ENCODE measurements at regions not wholly inside any gene's neighbourhood (a gene's known extent, or its start where the extent isn't known, plus 50 kb on each side); places are given as distances from the start of the nearest gene placed in this dataset.

DNA sequence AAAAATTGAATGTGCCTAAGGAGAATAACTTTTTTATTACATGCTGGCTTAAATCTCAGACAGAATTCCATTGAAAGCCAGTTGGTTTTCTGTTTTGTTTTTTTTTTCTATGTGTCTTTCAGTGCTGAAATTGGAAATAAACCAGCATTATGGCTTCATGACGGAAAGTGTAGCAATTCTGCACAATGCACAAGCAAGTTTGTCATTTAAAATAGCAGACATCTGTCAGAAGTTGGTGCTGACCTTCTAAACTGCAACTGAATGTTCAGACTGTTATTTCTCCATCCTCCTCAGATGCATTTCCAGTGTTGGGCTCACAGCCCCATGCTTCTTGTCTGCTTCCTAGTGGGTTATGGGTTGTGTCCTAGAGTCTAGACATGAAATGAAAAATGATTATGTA is 107.2 kb upstream of the LIMCH1 start:
- no peaks in the 10 kb centered on the region for H3K9me3 ChIP-seq (replicated peaks; ENCODE audit: control insufficient read depth, insufficient read depth, low read length)
- peaks cover 18 to 43% of the 10 kb centered on the region in 2 experiments for H3K27me3 ChIP-seq (ENCODE audit: control insufficient read depth in 2 of 2, insufficient read depth in 2 of 2, low read length in 2 of 2)
- dilution Hi-C loops (cut with MboI; ENCODE audit: extremely low pct_ligation_motif_present, low sequenced_read_pairs) (no loop called here), intact Hi-C loops (cut with micrococcal nuclease) (loop anchor here (5.0 kb wide), 1 partner anchor 148 kb away; no protein-coding TSS in a partner anchor)
- BruUV-seq (replicated peaks), result no TSS peak
- no peak overlapping the region for H3K4me2 ChIP-seq (ENCODE audit: insufficient read depth, low read length)
- peaks cover 26% of the 10 kb centered on the region for H3K4me1 ChIP-seq (ENCODE audit: control insufficient read depth, extremely low read depth, insufficient read depth, low read length)
- H3K27ac ChIP-seq (ENCODE audit: insufficient read depth, low read depth, low read length), result no peak overlapping the region
- no peaks in the 10 kb centered on the region for H4K20me1 ChIP-seq (replicated peaks; ENCODE audit: control insufficient read depth, extremely low read depth, insufficient read depth, low read length)
- H3K9ac ChIP-seq (replicated peaks; ENCODE audit: extremely low read depth, insufficient read depth, low read length), result no peak overlapping the region
- DNase-seq (ENCODE audit: low read depth, low spot score) (no peak), FAIRE-seq (no peak)
- no peaks in the 10 kb centered on the region for H3K79me2 ChIP-seq (ENCODE audit: control insufficient read depth, insufficient read depth, low read length)
- H3K36me3 ChIP-seq (ENCODE audit: control insufficient read depth in 2 of 2, extremely low read depth in 1 of 2, insufficient read depth in 2 of 2, low read length in 2 of 2), result no peaks in the 10 kb centered on the region
- H3K4me3 ChIP-seq (replicated peaks in 1 of 3; ENCODE audit: insufficient read depth in 1 of 3, low read depth in 1 of 3, low read length in 3 of 3), result no peak overlapping the region
- H2AFZ ChIP-seq (ENCODE audit: low read depth, low read length), result no peak overlapping the region
- CTCF ChIA-PET, result interaction anchor here (1.1 to 1.5 kb wide), 2 partner anchors 213 to 231 kb away, joined by 3 to 4 read pairs; no protein-coding TSS in a partner anchor
- TF ChIP-seq EZH2 (IDR thresholded peaks at IDR 0.05; ENCODE audit: borderline replicate concordance, low read depth, low read length, severe bottlenecking) (no peak), POLR2A (IDR thresholded peaks at IDR 0.05; ENCODE audit: low read depth, low read length) (no peak), MYC (IDR thresholded peaks at IDR 0.05; ENCODE audit: low read depth, low read length) (no peak), POLR2AphosphoS5 (IDR thresholded peaks at IDR 0.05; ENCODE audit: insufficient read depth, low read depth, low read length) (no peak), JUN (IDR thresholded peaks at IDR 0.05; ENCODE audit: borderline replicate concordance, insufficient read depth, insufficient read length, low read depth) (no peak)
- TF ChIP-seq, protein P1, sequence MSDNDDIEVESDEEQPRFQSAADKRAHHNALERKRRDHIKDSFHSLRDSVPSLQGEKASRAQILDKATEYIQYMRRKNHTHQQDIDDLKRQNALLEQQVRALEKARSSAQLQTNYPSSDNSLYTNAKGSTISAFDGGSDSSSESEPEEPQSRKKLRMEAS (IDR thresholded peaks at IDR 0.05; ENCODE audit: insufficient read depth, insufficient read length), result no peak
- H3K9me1 ChIP-seq (replicated peaks; ENCODE audit: control insufficient read depth, extremely low read depth, insufficient read depth, low read length), result no peaks in the 10 kb centered on the region
- POLR2A ChIA-PET, result no interaction called here

DNA sequence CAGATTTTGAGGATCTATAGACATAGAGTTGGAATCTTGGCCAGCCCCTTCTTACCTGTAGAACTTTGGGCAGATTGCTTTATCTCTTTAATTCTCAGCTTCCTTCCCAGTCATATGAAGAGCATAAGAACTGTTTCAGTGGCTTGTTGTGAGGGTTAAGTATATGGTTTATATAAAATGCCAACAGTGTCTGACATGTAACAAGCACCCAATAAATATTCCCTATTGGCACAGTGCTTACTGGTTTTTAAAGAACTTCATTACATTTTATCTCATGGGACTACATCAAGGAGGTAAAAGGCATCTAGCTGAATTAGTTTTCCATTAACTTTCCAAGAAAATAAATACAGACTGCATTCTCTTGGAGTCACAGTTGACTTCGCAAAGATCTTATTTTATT is 106.7 kb upstream of the LIMCH1 start:
- no peak overlapping the region for H2AFZ ChIP-seq (ENCODE audit: low read depth, low read length)

More for the DNA sequence above, 106.7 kb upstream of the LIMCH1 start:
- ChIA-PET POLR2A (no interaction called here), CTCF (interaction anchor here (1.1 to 1.5 kb wide), 2 partner anchors 212 to 231 kb away, joined by 3 to 4 read pairs; no protein-coding TSS in a partner anchor)
- no peaks in the 10 kb centered on the region for H4K20me1 ChIP-seq (replicated peaks; ENCODE audit: control insufficient read depth, extremely low read depth, insufficient read depth, low read length)
- TF ChIP-seq EZH2 (IDR thresholded peaks at IDR 0.05; ENCODE audit: borderline replicate concordance, low read depth, low read length, severe bottlenecking) (no peak), GATA2 (IDR thresholded peaks at IDR 0.05; ENCODE audit: insufficient read depth, insufficient read length, low read depth, low read length) (no peak), FOS (IDR thresholded peaks at IDR 0.05; ENCODE audit: borderline replicate concordance, insufficient read depth, low read length) (no peak), JUN (IDR thresholded peaks at IDR 0.05; ENCODE audit: borderline replicate concordance, insufficient read depth, insufficient read length, low read depth) (no peak), POLR2A (IDR thresholded peaks at IDR 0.05; ENCODE audit: low read depth, low read length) (no peak), POLR2AphosphoS5 (IDR thresholded peaks at IDR 0.05; ENCODE audit: insufficient read depth, low read depth, low read length) (no peak), MYC (IDR thresholded peaks at IDR 0.05; ENCODE audit: low read depth, low read length) (no peak)
- TF ChIP-seq, protein P1 (IDR thresholded peaks at IDR 0.05; ENCODE audit: insufficient read depth, insufficient read length), result no peak
- TF ChIP-seq, protein P2, sequence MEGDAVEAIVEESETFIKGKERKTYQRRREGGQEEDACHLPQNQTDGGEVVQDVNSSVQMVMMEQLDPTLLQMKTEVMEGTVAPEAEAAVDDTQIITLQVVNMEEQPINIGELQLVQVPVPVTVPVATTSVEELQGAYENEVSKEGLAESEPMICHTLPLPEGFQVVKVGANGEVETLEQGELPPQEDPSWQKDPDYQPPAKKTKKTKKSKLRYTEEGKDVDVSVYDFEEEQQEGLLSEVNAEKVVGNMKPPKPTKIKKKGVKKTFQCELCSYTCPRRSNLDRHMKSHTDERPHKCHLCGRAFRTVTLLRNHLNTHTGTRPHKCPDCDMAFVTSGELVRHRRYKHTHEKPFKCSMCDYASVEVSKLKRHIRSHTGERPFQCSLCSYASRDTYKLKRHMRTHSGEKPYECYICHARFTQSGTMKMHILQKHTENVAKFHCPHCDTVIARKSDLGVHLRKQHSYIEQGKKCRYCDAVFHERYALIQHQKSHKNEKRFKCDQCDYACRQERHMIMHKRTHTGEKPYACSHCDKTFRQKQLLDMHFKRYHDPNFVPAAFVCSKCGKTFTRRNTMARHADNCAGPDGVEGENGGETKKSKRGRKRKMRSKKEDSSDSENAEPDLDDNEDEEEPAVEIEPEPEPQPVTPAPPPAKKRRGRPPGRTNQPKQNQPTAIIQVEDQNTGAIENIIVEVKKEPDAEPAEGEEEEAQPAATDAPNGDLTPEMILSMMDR (IDR thresholded peaks at IDR 0.05; ENCODE audit: extremely low read depth in 1 of 2, insufficient read depth in 1 of 2, low read depth in 1 of 2, low read length in 2 of 2), result no peak
- no peaks in the 10 kb centered on the region for H3K36me3 ChIP-seq (ENCODE audit: control insufficient read depth in 2 of 2, extremely low read depth in 1 of 2, insufficient read depth in 2 of 2, low read length in 2 of 2)
- H3K79me2 ChIP-seq (ENCODE audit: control insufficient read depth, insufficient read depth, low read length), result no peaks in the 10 kb centered on the region
- peaks cover 18 to 43% of the 10 kb centered on the region in 2 experiments for H3K27me3 ChIP-seq (ENCODE audit: control insufficient read depth in 2 of 2, insufficient read depth in 2 of 2, low read length in 2 of 2)
- intact Hi-C loops (cut with micrococcal nuclease) (loop anchor here (5.0 kb wide), 1 partner anchor 149 kb away; no protein-coding TSS in a partner anchor), dilution Hi-C loops (cut with MboI; ENCODE audit: extremely low pct_ligation_motif_present, low sequenced_read_pairs) (no loop called here)
- H3K9ac ChIP-seq (replicated peaks; ENCODE audit: extremely low read depth, insufficient read depth, low read length), result no peak overlapping the region
- no peaks in the 10 kb centered on the region for H3K9me3 ChIP-seq (replicated peaks; ENCODE audit: control insufficient read depth, insufficient read depth, low read length)
- no peak overlapping the region for H3K4me3 ChIP-seq (replicated peaks in 1 of 3; ENCODE audit: insufficient read depth in 1 of 3, low read depth in 1 of 3, low read length in 3 of 3)
- no peak for DNase-seq (ENCODE audit: low read depth, low spot score)
- no peak overlapping the region for H3K4me2 ChIP-seq (ENCODE audit: insufficient read depth, low read length)
- H3K27ac ChIP-seq (ENCODE audit: insufficient read depth, low read depth, low read length), result no peak overlapping the region
- H3K9me1 ChIP-seq (replicated peaks; ENCODE audit: control insufficient read depth, extremely low read depth, insufficient read depth, low read length), result no peaks in the 10 kb centered on the region
- no TSS peak for BruUV-seq (replicated peaks)
- H3K4me1 ChIP-seq (ENCODE audit: control insufficient read depth, extremely low read depth, insufficient read depth, low read length), result peaks cover 26% of the 10 kb centered on the region
- no peak for FAIRE-seq

Measured in endothelial cell of umbilical vein (primary cell).